Heart left ventricle (tissue), 16 donors: ENCODE measurements at regions not wholly inside any gene's neighbourhood (a gene's known extent, or its start where the extent isn't known, plus 50 kb on each side); places are given as distances from the start of the nearest gene placed in this dataset.

ENCODE experiments used
- ATAC-seq, 4 donors: fragments of 200-7000 bp; cut with Tn5 transposase; one replicate each; pipeline ENCODE4 v1.9.1; 2020 to 2022; ENCODE audit warnings: moderate library complexity in 4 of 4, mild to moderate bottlenecking in 3 of 4, moderate number of reproducible peaks in 1 of 4
- DNase-seq, 5 donors: peaks; one replicate each; pipeline ENCODE4 v3.0.0-alpha.2; 2020
- H3K27ac ChIP-seq, 12 donors: fragments of 200-600 bp; sonication (generic) in 4 of 12; one replicate each; pipeline versions ENCODE4 v1.5.0 to v1.8.0; 2016 to 2022; ENCODE audit warnings: mild to moderate bottlenecking in 2 of 12
- H3K27me3 ChIP-seq, 9 donors: fragments of 200-600 bp; sonication (generic) in 2 of 9; one replicate each; pipeline versions ENCODE4 v1.5.1 to v1.8.0; 2016 to 2022; ENCODE audit warnings: mild to moderate bottlenecking in 3 of 9
- H3K36me3 ChIP-seq, 9 donors: fragments of 200-600 bp; sonication (generic) in 2 of 9; one replicate each; pipeline versions ENCODE4 v1.5.0 to v1.8.0; 2018 to 2022; ENCODE audit warnings: mild to moderate bottlenecking in 2 of 9
- H3K4me1 ChIP-seq, 12 donors: fragments of 200-600 bp; sonication (generic) in 4 of 12; one replicate each; pipeline versions ENCODE4 v1.5.0 to v1.8.0; 2016 to 2022; ENCODE audit warnings: mild to moderate bottlenecking in 3 of 12
- H3K4me3 ChIP-seq, 12 donors: fragments of 200-600 bp; sonication (generic) in 4 of 12; one replicate each; pipeline versions ENCODE4 v1.5.0 to v1.8.0; 2017 to 2022; ENCODE audit warnings: mild to moderate bottlenecking in 9 of 12, moderate library complexity in 4 of 12
- H3K9me3 ChIP-seq, 12 donors: fragments of 200-600 bp; sonication (generic) in 4 of 12; one replicate each; pipeline versions ENCODE4 v1.5.0 to v1.8.0; 2016 to 2022; ENCODE audit warnings: mild to moderate bottlenecking in 1 of 12
- POLR2A ChIP-seq, 2 donors: fragments of 450-650 bp; IDR thresholded peaks; one replicate each; pipeline ENCODE4 v1.6.1; 2017; ENCODE audit warnings: antibody characterized with exemption in 2 of 2, mild to moderate bottlenecking in 2 of 2, moderate library complexity in 2 of 2
- WGBS, 4 donors: extraction: QIAGEN DNeasy Blood & Tissue Kit in 2 of 4; methylation state at CpG; one replicate each; pipeline versions ENCODE4 v1.1.5 to v1.1.7; 2013 to 2018; 5-methylcytosine and 5-hydroxymethylcytosine counted together
- intact Hi-C, 10 donors: fragments of 100-400 bp; cut with DNase I; formaldehyde crosslinking; loops; one replicate each; pipeline versions ENCODE4 v1.11.1 to v1.14.2; 2022
- TF ChIP-seq, protein P1 (sequence below), 12 donors: fragments of 200-600 bp; sonication (generic) in 4 of 12; IDR thresholded peaks; one replicate each; pipeline versions ENCODE4 v1.5.0 to v1.8.0; 2018 to 2022; ENCODE audit warnings: antibody characterized with exemption in 12 of 12, mild to moderate bottlenecking in 5 of 12
- donor health status: ischemic (EF 13 %, LVEDD 7.1; RV severe dilation, severe dysfunction).
- donor health status: healthy with polysubstance abuse.
- donor health status: DM: no; HTN: yes; CAD: no.
- donor health status: DM: no; HTN: no; CAD: no.
- donor health status: ischemic (EF 25% LVEDD 6.9; RV normal size, moderate dysfunction).
- donor health status: ischemic (EF 25% LVEDD 5.7; RV mildly dilated, moderate dysfunction).
- donor health status: healthy.
- donor health status: DM: yes; HTN: yes; CAD: no.
- donor health status: ischemic (EF 35%, LVEDD 5.7; RV mildly dilated, moderate dysfunction).
- donor health status: nonischemic (EF 11% LVEDD 7.7; RV severe dilation, severe dysfunction).
- donor health status: DM: yes; HTN: yes; CAD: no.
- donor health status: PGD.
- donor health status: ischemic (EF 29% LVEDD 5.4; RV normal size, mild dysfunction).
- donor health status: nonischemic (EF 23%, LVEDD 6.1; RV moderate dilation, normal function).

DNA sequence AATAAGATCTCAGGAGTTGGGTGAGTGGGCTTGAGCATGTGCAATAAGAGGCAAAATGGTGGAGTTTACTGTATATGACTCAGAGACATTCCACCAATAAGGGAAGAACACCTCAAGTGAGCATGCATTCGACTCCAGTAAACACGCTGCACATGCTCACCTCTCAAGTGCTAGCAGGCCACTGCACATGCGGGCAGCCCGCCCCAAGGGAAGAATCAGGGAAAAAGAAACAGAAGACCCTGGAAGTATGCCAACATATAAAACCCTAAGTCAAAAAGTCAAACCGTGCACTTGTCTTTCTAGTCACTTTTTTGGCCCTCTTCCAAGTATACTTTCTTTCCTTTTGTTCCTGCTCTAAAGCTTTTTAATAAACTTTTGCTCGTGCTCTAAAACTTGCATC is 245.3 kb upstream of the RASA1 start:
- H3K4me3 ChIP-seq: no peak overlapping the region
- DNase-seq (no peak), ATAC-seq (no peak)
- intact Hi-C loops: loop anchor here in 1 of 10 donors (2.0 kb wide), 1 partner anchor 30 kb away; no protein-coding TSS in a partner anchor
- no peaks in the 10 kb centered on the region for H3K36me3 ChIP-seq
- TF ChIP-seq, protein P1, sequence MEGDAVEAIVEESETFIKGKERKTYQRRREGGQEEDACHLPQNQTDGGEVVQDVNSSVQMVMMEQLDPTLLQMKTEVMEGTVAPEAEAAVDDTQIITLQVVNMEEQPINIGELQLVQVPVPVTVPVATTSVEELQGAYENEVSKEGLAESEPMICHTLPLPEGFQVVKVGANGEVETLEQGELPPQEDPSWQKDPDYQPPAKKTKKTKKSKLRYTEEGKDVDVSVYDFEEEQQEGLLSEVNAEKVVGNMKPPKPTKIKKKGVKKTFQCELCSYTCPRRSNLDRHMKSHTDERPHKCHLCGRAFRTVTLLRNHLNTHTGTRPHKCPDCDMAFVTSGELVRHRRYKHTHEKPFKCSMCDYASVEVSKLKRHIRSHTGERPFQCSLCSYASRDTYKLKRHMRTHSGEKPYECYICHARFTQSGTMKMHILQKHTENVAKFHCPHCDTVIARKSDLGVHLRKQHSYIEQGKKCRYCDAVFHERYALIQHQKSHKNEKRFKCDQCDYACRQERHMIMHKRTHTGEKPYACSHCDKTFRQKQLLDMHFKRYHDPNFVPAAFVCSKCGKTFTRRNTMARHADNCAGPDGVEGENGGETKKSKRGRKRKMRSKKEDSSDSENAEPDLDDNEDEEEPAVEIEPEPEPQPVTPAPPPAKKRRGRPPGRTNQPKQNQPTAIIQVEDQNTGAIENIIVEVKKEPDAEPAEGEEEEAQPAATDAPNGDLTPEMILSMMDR (IDR thresholded peaks at IDR 0.05): no peak
- TF ChIP-seq POLR2A (IDR thresholded peaks at IDR 0.05): no peak
- H3K27me3 ChIP-seq: no peaks in the 10 kb centered on the region
- no peak overlapping the region for H3K27ac ChIP-seq
- WGBS, 4 donors: 55 to 61% (median 59%) methylated on average over 6 of the region's 6 CpGs
- peaks cover 0 to 9% (median 0%) of the 10 kb centered on the region in 12 donors for H3K9me3 ChIP-seq
- peaks cover 0 to 18% (median 8%) of the 10 kb centered on the region in 12 donors for H3K4me1 ChIP-seq

DNA sequence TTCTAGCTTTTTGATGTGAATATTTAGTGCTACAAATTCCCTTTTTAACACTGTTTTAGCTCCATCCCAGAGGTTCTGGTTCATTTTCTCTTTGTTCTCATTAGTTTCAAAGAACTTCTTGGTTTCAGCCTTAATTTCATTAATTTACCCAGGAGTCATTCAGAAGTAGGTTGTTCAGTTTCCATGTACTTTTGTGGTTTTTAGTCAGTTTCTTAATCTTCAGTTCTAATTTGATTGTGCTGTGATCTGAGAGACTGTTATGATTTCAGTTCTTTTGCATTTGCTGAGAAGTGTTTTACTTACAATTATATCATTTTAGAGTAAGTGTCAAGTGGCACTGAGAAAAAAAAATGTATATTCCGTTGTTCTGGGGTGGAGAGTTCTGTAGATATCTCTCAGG is 240.1 kb upstream of the RASA1 start:
- no peaks in the 10 kb centered on the region for H3K36me3 ChIP-seq

DNA sequence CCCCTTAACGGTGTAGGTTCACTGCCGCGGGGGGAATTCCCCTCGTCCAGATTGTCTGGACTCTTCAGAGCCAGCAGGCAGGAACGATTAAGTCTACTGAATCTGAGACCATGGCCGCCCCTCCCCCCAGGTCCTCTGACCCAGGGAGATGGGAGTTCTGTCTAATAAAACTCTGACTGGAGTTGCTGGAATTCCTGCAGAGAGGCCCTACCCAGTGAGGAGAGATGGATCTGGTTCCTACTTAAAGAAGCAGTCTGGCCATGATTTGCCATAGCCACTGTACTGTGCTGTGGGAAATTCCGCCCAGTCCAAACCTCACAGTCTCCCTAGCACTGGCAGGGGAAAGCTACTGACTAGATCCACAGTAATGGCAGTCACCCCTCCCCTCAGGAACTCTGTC is 237.7 kb upstream of the RASA1 start:
- Histone ChIP-seq H3K9me3 (no peaks in the 10 kb centered on the region), H3K27ac (no peak overlapping the region), H3K4me3 (no peak overlapping the region), H3K4me1 (no peaks in the 10 kb centered on the region), H3K36me3 (no peaks in the 10 kb centered on the region), H3K27me3 (no peaks in the 10 kb centered on the region)
- DNase-seq: no peak
- ATAC-seq: no peak
- intact Hi-C loops: no loop called here
- no peak for TF ChIP-seq POLR2A (IDR thresholded peaks at IDR 0.05)
- TF ChIP-seq, protein P1 (IDR thresholded peaks at IDR 0.05): no peak
- WGBS, 4 donors: 64 to 81% (median 68%) methylated on average over 7 of the region's 7 CpGs

More for the DNA sequence above, 240.1 kb upstream of the RASA1 start:
- no peak overlapping the region for H3K27ac ChIP-seq
- H3K9me3 ChIP-seq: peaks cover 0 to 9% (median 0%) of the 10 kb centered on the region in 12 donors
- H3K27me3 ChIP-seq: no peaks in the 10 kb centered on the region
- H3K4me1 ChIP-seq: no peaks in the 10 kb centered on the region
- DNase-seq (no peak), ATAC-seq (no peak)
- WGBS, 4 donors: 69 to 83% (median 75%) methylated on average over 1 of the region's 1 CpG
- intact Hi-C loops: no loop called here
- H3K4me3 ChIP-seq: no peak overlapping the region
- TF ChIP-seq, protein P1 (IDR thresholded peaks at IDR 0.05): no peak
- no peak for TF ChIP-seq POLR2A (IDR thresholded peaks at IDR 0.05)

DNA sequence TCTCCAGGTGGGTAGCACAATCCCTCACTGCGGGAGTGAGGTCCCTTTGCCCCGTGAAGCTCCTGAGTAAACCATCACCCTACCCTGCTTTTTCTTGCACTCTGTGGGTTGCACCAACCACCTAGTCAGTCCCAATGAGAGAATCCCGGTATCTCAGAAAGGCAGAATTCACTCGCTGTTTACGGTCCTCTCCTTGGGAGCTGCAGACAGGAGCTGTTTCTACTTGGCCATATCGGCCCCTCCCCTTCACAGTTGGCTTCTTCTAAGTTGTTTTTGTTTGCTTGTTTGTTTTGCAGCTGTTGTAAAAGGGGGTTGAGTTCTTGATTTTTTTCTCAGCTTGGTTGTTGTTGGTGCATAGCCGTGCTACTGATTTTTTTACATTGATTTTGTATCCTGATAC is 237.0 kb upstream of the RASA1 start:
- Histone ChIP-seq H3K9me3 (no peaks in the 10 kb centered on the region), H3K27ac (no peak overlapping the region), H3K27me3 (no peaks in the 10 kb centered on the region), H3K4me1 (no peaks in the 10 kb centered on the region), H3K4me3 (no peak overlapping the region), H3K36me3 (no peaks in the 10 kb centered on the region)
- intact Hi-C loops: no loop called here
- WGBS, 4 donors: 82 to 91% (median 90%) methylated on average over 7 of the region's 7 CpGs
- DNase-seq (no peak), ATAC-seq (no peak)
- TF ChIP-seq POLR2A (IDR thresholded peaks at IDR 0.05): no peak
- TF ChIP-seq, protein P1 (IDR thresholded peaks at IDR 0.05): no peak
